Stimulated activated CD4-positive, alpha-beta T cell treated with anti-CD3 and anti-CD28 coated beads, Interleukin-4, amount 100 ng/mL, for 1 hour (primary cell): ENCODE measurements at regions not wholly inside any gene's neighbourhood (a gene's known extent, or its start where the extent isn't known, plus 50 kb on each side); places are given as distances from the start of the nearest gene placed in this dataset.

Experiments
- DNase-seq: peaks from one replicate; pipeline ENCODE4 v3.0.0-alpha.2; 2020

GRCh38 chr3:115547207-115547606, 76.1 kb upstream of the GAP43 start:
- DNase-seq, result no peak

DNA sequence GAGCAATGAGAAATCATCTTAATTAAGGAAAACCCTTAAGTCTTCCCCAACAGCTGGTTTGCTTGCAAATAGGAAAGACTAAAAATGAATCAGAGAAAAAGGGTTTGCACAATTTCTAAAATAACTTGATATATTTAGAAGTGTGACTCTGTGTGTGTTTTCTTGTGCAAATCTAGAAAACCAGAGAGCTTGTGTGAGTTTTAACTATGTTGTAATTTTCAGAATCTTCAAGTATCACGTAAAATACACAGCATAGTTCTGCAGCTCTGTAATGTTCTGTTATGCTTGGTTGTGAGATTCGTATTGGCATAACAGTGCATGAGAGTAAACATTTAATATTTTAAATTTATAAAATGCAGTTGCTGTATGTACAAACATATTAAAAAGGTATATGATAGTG, 74.7 kb upstream of the GAP43 start:
- no peak for DNase-seq

- no peak for DNase-seq
Observed at GRCh38 chr3:115549071-115549470, 74.2 kb upstream of the GAP43 start.

GRCh38 chr3:115550285-115550761, 73.0 kb upstream of the GAP43 start:
- DNase-seq, result no peak

GRCh38 chr3:115551016-115551415, 72.3 kb upstream of the GAP43 start:
- DNase-seq, result no peak

DNA sequence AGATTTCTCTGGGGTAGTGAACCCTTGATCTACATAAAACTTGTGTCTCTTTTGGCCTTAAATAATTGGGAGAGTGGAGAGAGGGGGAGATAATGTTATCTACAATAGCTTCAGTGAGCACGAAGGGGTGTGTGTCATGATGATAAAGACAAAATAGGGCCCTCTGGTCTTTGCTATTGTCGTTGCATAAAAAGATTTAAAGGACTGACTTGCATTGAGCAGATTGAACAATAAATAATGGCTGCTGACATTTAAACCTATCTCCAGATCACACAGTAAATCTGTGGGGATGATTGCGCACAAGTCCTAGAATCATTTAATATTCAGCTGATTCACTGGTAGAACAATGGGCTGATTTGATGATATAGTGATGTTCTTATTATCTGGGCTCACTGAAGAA, 71.3 kb upstream of the GAP43 start:
- no peak for DNase-seq

DNA sequence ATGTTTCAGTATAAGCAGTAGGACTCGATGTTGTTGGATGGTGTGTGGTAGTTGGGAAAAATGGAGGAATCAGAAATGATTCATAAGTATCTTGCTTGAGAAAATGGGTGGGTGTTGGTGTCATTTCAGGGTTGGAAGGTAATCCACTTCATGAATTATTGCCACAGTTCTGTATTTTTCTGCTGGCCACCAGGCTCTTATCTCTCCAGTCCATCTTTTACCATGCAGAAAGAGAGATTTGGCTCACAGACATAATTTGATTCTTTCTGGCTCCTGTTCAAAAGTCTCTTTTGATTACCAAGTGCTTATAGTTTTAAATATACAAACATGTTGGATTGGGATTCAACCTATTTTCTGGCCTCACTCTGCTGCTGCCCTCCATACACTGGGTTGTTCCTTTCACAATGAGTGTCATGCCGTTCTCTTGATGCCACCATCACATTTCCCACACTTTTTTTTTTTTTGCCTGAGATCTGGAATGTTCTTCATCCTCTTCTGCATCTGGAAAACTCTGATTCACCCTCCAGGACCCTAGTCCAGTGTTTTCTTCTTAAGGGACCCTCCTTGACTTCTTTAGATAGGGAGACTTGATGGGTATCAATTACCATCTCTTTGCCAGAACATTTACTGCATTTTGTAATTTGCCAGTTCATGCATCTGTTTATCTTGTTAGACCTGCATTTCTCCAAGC, 69.4 kb upstream of the GAP43 start:
- DNase-seq, result no peak

GRCh38 chr3:115554487-115554807, 68.9 kb upstream of the GAP43 start:
- DNase-seq, result no peak

DNA sequence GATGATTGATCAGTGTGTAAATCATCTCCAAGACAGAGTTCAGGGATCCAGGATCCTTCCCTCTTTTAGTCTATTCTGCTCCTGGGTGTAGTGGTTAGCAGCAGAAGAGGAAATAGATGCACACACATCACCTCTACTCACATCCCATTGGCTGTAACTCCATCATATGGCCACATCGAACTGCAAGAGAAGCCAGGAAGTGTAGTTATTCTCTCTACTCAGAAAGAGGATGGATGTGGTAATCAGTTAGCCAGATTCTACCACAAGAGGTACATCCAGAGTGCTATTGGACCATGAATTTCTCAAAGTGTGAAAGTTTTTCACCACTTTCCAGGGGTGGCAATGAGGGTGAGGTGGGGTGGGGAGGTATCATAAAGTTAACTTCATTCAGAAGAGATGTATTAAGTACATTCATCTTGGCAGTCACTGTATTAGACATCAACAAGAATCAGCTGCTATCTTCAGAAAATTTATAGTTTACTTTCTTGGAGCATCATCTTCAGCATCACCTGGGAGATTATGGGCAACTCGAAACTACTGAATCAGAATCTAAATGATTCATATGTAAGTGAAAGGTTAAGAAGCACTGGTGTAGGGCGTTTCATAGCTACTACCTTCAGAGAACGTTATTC, 60.6 kb upstream of the GAP43 start:
- no peak for DNase-seq

DNA sequence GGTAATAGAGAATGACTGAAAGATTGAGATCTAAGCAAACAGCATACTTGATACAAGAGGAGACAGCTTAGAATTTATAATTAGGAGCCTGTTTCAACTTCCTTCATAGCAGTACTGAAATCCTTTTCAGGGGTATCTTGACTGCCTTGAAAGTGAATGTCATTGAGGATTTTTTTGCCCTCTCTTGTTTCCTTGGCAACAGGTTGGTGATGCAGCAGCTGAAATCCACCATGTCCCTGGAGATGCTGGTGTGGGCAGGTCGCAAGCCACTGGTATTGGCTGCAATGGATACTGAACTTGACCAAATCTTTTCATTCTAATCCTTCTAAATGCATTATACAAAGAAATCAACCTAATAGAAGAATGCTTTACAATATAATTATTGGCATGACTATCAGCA, 59.3 kb upstream of the GAP43 start:
- DNase-seq, result no peak

DNA sequence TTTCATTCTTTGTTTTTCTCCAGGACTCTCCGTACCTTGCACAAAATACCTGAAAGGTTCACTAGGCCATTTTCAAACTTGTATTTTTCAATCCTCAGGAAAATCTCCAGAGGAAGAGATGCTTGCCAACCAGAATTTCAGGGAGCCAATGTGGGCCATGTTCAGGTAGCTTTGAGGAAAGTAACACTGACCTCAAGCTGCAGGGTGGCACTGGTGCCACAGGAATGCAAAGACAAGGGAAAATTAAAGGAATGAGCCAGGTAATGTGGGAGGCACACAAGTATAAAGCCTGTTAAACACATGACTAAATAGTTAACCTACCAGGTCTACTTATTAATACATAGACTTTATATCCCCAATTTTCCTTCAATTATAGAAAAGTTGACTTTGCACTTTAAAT, 51.9 kb upstream of the GAP43 start:
- no peak for DNase-seq
